HTR-8/SVneo (cell line): ENCODE measurements at regions not wholly inside any gene's neighbourhood (a gene's known extent, or its start where the extent isn't known, plus 50 kb on each side); places are given as distances from the start of the nearest gene placed in this dataset.

Experiments used
- DNase-seq: peaks from one replicate; pipeline ENCODE4 v3.0.0; 2011; ENCODE audit warnings: low spot score, mixed read lengths; ENCODE audit not compliant: insufficient read length
- FAIRE-seq: peaks from 2 replicates; lab custom pipeline; 2011; peaks lifted over from hg19 to GRCh38; lab: Jason Lieb, UNC

- FAIRE-seq (peak; percentile 86), DNase-seq (no peak)
Observed at GRCh38 chr17:72358465-72358864, 237.6 kb downstream of the SOX9 start.

- FAIRE-seq (no peak), DNase-seq (no peak)
Observed at GRCh38 chr17:72359274-72359673, 238.5 kb downstream of the SOX9 start.

GRCh38 chr17:72359811-72360210 is 239.0 kb downstream of the SOX9 start:
- DNase-seq (no peak), FAIRE-seq (no peak)

- no peak for FAIRE-seq
Observed at GRCh38 chr17:72360386-72360940, 239.6 kb downstream of the SOX9 start.

GRCh38 chr17:72361892-72362291 is 241.1 kb downstream of the SOX9 start:
- no peak for DNase-seq
- FAIRE-seq: no peak

More at GRCh38 chr17:72360386-72360940, 239.6 kb downstream of the SOX9 start:
- DNase-seq: no peak

- FAIRE-seq (peak; percentile 81), DNase-seq (peak; percentile 62)
Observed at GRCh38 chr17:72362376-72363088, 241.7 kb downstream of the SOX9 start.

GRCh38 chr17:72363089-72363610 is 242.3 kb downstream of the SOX9 start:
- FAIRE-seq (peak; percentile 13), DNase-seq (no peak)

- FAIRE-seq (no peak), DNase-seq (no peak)
Observed at GRCh38 chr17:72365857-72366414, 245.1 kb downstream of the SOX9 start.

GRCh38 chr17:72366626-72367025 is 245.8 kb downstream of the SOX9 start:
- FAIRE-seq: no peak
- no peak for DNase-seq

- FAIRE-seq (no peak), DNase-seq (no peak)
Observed at GRCh38 chr17:72368191-72368590, 247.4 kb downstream of the SOX9 start.

GRCh38 chr17:72369366-72369765 is 248.5 kb downstream of the SOX9 start:
- DNase-seq: no peak
- FAIRE-seq: no peak

GRCh38 chr17:72370819-72371218 is 250.0 kb downstream of the SOX9 start:
- DNase-seq (no peak), FAIRE-seq (no peak)

GRCh38 chr17:72372185-72372584 is 251.4 kb downstream of the SOX9 start:
- DNase-seq (no peak), FAIRE-seq (no peak)

- DNase-seq: no peak
Observed at GRCh38 chr17:72373910-72374741, 253.3 kb downstream of the SOX9 start.

GRCh38 chr17:72376526-72377345 is 255.9 kb downstream of the SOX9 start:
- FAIRE-seq (no peak), DNase-seq (no peak)

More at GRCh38 chr17:72373910-72374741, 253.3 kb downstream of the SOX9 start:
- no peak for FAIRE-seq

- DNase-seq: no peak
- FAIRE-seq: no peak
Observed at GRCh38 chr17:72378414-72379390, 257.9 kb downstream of the SOX9 start.

GRCh38 chr17:72379516-72379915 is 258.7 kb downstream of the SOX9 start:
- DNase-seq (no peak), FAIRE-seq (no peak)

GRCh38 chr17:72380120-72380519 is 259.3 kb downstream of the SOX9 start:
- FAIRE-seq (no peak), DNase-seq (no peak)

- DNase-seq (no peak), FAIRE-seq (no peak)
Observed at GRCh38 chr17:72380737-72381136, 259.9 kb downstream of the SOX9 start.
